Spleen (tissue), 11 donors: ENCODE measurements at regions not wholly inside any gene's neighbourhood (a gene's known extent, or its start where the extent isn't known, plus 50 kb on each side); places are given as distances from the start of the nearest gene placed in this dataset.

Experiments used
- DNase-seq: peaks from one replicate; pipeline ENCODE4 v3.0.0-alpha.2; 2020
- H3K27ac ChIP-seq, 8 donors: fragments of 200-600 bp; sonication (generic) in 7 of 8; 1 replicate in 4 of 8; 2 replicates in 4 of 8; pipeline versions ENCODE4 v1.5.0 to v1.8.0; 2016 to 2021; ENCODE audit warnings: inconsistent platforms in 4 of 8, mild to moderate bottlenecking in 4 of 8, moderate library complexity in 1 of 8
- H3K27me3 ChIP-seq, 7 donors: fragments of 200-600 bp; sonication (generic) in 6 of 7; replicated peaks in 1 of 7; 1 replicate in 4 of 7; 2 replicates in 3 of 7; pipeline versions ENCODE4 v1.5.0 to v1.8.0; 2016 to 2021; ENCODE audit warnings: inconsistent platforms in 3 of 7, mild to moderate bottlenecking in 1 of 7
- H3K36me3 ChIP-seq, 6 donors: fragments of 200-600 bp; sonication (generic) in 5 of 6; 1 replicate in 4 of 6; 2 replicates in 2 of 6; pipeline versions ENCODE4 v1.5.0 to v1.8.0; 2016 to 2021; ENCODE audit warnings: inconsistent platforms in 2 of 6
- H3K4me1 ChIP-seq, 6 donors: fragments of 200-600 bp; sonication (generic) in 5 of 6; 1 replicate in 3 of 6; 2 replicates in 3 of 6; pipeline versions ENCODE4 v1.5.0 to v1.8.0; 2016 to 2021; ENCODE audit warnings: inconsistent platforms in 3 of 6
- H3K4me3 ChIP-seq, 8 donors: fragments of 200-600 bp; sonication (generic) in 7 of 8; 1 replicate in 4 of 8; 2 replicates in 4 of 8; pipeline versions ENCODE4 v1.5.0 to v1.8.0; 2016 to 2021; ENCODE audit warnings: inconsistent platforms in 4 of 8, mild to moderate bottlenecking in 4 of 8, moderate library complexity in 2 of 8
- H3K9me3 ChIP-seq, 8 donors: fragments of 200-600 bp; sonication (generic) in 7 of 8; 1 replicate in 4 of 8; 2 replicates in 4 of 8; pipeline versions ENCODE4 v1.5.0 to v1.8.0; 2016 to 2021; ENCODE audit warnings: inconsistent platforms in 4 of 8
- POLR2A ChIP-seq, 3 donors: fragments of 450-650 bp; IDR thresholded peaks; one replicate each; pipeline ENCODE4 v1.5.1; 2017; ENCODE audit warnings: antibody characterized with exemption in 3 of 3, mild to moderate bottlenecking in 1 of 3
- POLR2AphosphoS5 ChIP-seq, 3 donors: sonication (generic); formaldehyde crosslinking; IDR thresholded peaks; one replicate each; pipeline ENCODE4 v1.5.1; 2017; ENCODE audit warnings: antibody characterized with exemption in 3 of 3
- WGBS, 5 donors: extraction: QIAGEN DNeasy Blood & Tissue Kit in 3 of 5; methylation state at CpG; one replicate each; pipeline versions ENCODE4 v1.1.5 to v1.1.7; 2013 to 2018; 5-methylcytosine and 5-hydroxymethylcytosine counted together
- intact Hi-C: fragments of 100-400 bp; cut with DNase I; formaldehyde crosslinking; loops from one replicate; pipeline ENCODE4 v1.15.0; 2023; ENCODE audit warnings: low total_unique reads
- TF ChIP-seq, protein P1 (sequence below), 11 experiments: fragments of 200-600 bp in 7 of 11; fragments of 450-650 bp in 4 of 11; sonication (generic) in 4 of 11; IDR thresholded peaks in 8 of 11; conservative IDR thresholded peaks in 3 of 11; 1 replicate in 7 of 11; 2 replicates in 4 of 11; pipeline versions ENCODE4 v1.4.0 to v1.8.0; 2016 to 2021; ENCODE audit warnings: antibody characterized with exemption in 11 of 11, inconsistent platforms in 4 of 11, mild to moderate bottlenecking in 1 of 11
- donor health status: healthy with polysubstance abuse.
- donor health status: DM: no; HTN: no; CAD: no; lungs with moderate emphysema.
- donor health status: DM: no; HTN: no; CAD: no.
- donor health status: Bipolar disorder and iron deficiency.
- donor health status: healthy.
- donor health status: DM: no; HTN: no; CAD: no.
- donor health status: DM: yes; HTN: yes; CAD: no.

DNA sequence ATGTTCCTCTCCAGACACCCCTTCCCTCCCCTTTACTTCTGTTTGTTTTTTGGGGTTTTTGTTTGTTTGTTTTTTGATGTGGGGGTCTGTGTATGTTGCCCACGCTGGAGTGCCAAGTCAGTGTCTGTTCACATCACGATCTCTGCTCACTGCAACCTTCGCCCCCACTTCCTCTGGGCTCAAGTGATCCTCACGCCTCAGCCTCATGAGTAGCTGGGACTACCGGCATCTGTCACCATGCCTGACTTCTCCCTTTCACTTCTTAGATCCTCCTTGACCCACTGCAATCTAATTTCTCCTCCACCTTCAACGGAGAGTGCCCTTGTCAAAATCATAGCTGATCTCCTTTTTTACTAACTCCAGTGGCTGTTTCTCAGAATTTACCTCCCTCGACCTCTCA, 100.7 kb upstream of the KIF26B start:
- H3K9me3 ChIP-seq: no peaks in the 10 kb centered on the region
- peak overlapping the region in 1 of 8 donors; percentile 10 for H3K4me3 ChIP-seq
- H3K27ac ChIP-seq: peak overlapping the region in 4 of 8 donors; percentile 31 to 77 (median 66)
- H3K27me3 ChIP-seq: no peaks in the 10 kb centered on the region
- intact Hi-C loops: no loop called here
- 32 to 58% (median 48%) methylated on average over 7 of the region's 7 CpGs for WGBS, 5 donors
- TF ChIP-seq POLR2A (IDR thresholded peaks at IDR 0.05) (no peak), POLR2AphosphoS5 (IDR thresholded peaks at IDR 0.05) (no peak)
- TF ChIP-seq, protein P1, sequence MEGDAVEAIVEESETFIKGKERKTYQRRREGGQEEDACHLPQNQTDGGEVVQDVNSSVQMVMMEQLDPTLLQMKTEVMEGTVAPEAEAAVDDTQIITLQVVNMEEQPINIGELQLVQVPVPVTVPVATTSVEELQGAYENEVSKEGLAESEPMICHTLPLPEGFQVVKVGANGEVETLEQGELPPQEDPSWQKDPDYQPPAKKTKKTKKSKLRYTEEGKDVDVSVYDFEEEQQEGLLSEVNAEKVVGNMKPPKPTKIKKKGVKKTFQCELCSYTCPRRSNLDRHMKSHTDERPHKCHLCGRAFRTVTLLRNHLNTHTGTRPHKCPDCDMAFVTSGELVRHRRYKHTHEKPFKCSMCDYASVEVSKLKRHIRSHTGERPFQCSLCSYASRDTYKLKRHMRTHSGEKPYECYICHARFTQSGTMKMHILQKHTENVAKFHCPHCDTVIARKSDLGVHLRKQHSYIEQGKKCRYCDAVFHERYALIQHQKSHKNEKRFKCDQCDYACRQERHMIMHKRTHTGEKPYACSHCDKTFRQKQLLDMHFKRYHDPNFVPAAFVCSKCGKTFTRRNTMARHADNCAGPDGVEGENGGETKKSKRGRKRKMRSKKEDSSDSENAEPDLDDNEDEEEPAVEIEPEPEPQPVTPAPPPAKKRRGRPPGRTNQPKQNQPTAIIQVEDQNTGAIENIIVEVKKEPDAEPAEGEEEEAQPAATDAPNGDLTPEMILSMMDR (IDR thresholded peaks at IDR 0.05 in 8 of 11, conservative IDR thresholded peaks at IDR 0.05 in 3 of 11): no peak
- DNase-seq: no peak
- no peaks in the 10 kb centered on the region for H3K36me3 ChIP-seq
- H3K4me1 ChIP-seq: peaks cover 0 to 63% (median 8%) of the 10 kb centered on the region in 6 donors

DNA sequence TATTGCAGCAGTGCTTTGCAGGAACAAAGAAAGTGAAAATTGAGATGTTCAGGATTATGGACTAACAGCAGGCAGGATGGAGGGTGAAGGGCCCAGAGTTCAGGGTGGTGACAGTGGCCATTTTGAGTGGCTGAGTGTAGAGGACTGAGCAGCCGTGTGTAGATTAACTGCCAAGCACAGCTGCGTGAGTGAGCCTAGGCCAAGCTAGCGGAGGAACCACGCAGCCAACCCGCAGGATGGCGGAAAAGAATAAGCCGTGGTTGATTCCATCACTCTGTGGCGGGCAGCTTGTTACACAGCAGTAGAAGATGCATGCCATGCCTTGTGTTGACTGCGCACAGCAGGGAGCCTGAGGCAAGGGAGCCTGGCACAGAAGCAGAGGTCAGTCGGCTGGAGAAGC, 102.5 kb upstream of the KIF26B start:
- Histone ChIP-seq H3K27ac (peak overlapping the region in 3 of 8 donors; percentile 53 to 69 (median 55)), H3K36me3 (no peaks in the 10 kb centered on the region), H3K4me3 (peak overlapping the region in 1 of 8 donors; percentile 35), H3K9me3 (no peaks in the 10 kb centered on the region), H3K27me3 (no peaks in the 10 kb centered on the region), H3K4me1 (peaks cover 0 to 60% (median 8%) of the 10 kb centered on the region in 6 donors)
- TF ChIP-seq POLR2A (IDR thresholded peaks at IDR 0.05) (no peak), POLR2AphosphoS5 (IDR thresholded peaks at IDR 0.05) (no peak)
- TF ChIP-seq, protein P1 (IDR thresholded peaks at IDR 0.05 in 8 of 11, conservative IDR thresholded peaks at IDR 0.05 in 3 of 11): no peak
- 61 to 92% (median 87%) methylated on average over 10 of the region's 10 CpGs for WGBS, 5 donors
- no peak for DNase-seq
- intact Hi-C loops: no loop called here

DNA sequence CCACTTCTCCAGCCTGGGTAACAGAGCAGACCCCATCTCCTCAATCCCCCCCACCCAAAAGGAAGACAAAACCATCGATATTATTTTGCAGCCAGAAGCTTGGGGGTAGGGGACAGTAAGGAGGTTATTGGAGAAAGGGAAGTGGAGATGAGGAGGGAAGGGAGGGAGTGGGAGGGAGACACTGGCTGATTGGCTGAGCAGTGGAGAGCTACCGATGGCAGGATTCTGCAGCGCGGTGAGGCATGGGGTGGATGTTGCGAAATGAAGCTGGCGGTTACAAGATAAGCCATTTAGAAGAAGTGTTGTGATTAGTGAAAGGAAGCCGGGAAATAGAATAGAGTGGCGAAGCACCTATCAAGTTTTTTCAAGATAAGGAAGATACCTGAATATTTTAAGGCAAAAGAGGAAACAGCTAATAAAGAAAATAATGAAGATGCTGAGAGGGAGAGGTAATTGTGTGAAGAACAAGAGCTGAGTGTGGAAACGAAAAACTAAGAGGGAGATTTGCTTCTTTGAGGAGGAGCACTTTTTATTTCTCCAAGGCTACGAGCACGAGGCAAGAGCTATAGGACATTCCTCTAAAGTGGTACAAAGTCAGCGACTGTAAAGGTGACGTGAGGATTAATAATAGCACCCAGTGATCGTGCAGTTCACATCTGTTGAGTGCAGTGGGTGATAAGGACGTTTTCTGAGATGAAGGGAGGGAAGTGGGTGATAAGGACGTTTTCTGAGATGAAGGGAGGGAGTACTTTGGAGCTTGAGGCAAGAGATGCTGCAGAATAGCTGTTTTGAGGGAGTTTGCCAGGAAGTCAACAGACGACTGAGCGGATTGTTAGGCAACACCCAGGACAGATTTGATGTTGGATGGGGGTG, 103.2 kb upstream of the KIF26B start:
- H3K9me3 ChIP-seq: no peaks in the 10 kb centered on the region
- no peaks in the 10 kb centered on the region for H3K36me3 ChIP-seq
- H3K27ac ChIP-seq: peak overlapping the region in 3 of 8 donors; percentile 53 to 69 (median 55)
- peak; percentile 79 for DNase-seq
- intact Hi-C loops: no loop called here
- 23 to 43% (median 30%) methylated on average over 18 of the region's 18 CpGs for WGBS, 5 donors
- H3K4me1 ChIP-seq: peaks cover 0 to 53% (median 8%) of the 10 kb centered on the region in 6 donors
- H3K27me3 ChIP-seq: no peaks in the 10 kb centered on the region
- TF ChIP-seq POLR2A (IDR thresholded peaks at IDR 0.05) (no peak), POLR2AphosphoS5 (IDR thresholded peaks at IDR 0.05) (no peak)
- TF ChIP-seq, protein P1 (IDR thresholded peaks at IDR 0.05 in 8 of 11, conservative IDR thresholded peaks at IDR 0.05 in 3 of 11): no peak
- peak overlapping the region in 1 of 8 donors; percentile 35 for H3K4me3 ChIP-seq

DNA sequence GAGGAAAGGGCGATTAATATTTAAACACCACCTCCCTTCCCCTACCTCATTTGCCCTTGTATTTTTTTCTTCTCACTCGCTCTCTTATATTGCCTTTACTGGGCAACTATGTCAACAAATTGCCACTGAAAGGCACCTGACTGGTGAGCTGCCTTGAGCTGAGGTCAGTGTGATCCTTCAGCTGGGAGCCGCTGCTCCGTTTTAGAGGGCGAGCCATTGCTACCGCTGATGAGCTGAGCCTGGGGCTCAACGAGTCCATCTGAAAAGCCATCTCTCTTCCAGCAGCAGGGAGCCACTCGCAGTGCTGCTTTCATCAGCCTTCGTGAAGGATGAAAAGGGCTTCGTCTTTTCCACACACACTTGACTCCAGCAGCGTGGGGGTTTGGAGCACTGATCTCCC, 108.0 kb upstream of the KIF26B start:
- 92 to 95% (median 94%) methylated on average over 11 of the region's 11 CpGs for WGBS, 5 donors
- intact Hi-C loops: no loop called here

More for the DNA sequence above, 108.0 kb upstream of the KIF26B start:
- Histone ChIP-seq H3K36me3 (no peaks in the 10 kb centered on the region), H3K27me3 (no peaks in the 10 kb centered on the region), H3K4me1 (peaks cover 0 to 23% (median 5%) of the 10 kb centered on the region in 6 donors), H3K4me3 (no peak overlapping the region), H3K27ac (no peak overlapping the region), H3K9me3 (no peaks in the 10 kb centered on the region)
- TF ChIP-seq POLR2AphosphoS5 (IDR thresholded peaks at IDR 0.05) (no peak), POLR2A (IDR thresholded peaks at IDR 0.05) (no peak)
- TF ChIP-seq, protein P1 (IDR thresholded peaks at IDR 0.05 in 8 of 11, conservative IDR thresholded peaks at IDR 0.05 in 3 of 11): no peak
- no peak for DNase-seq
